ENCODE measurements at regions not wholly inside any gene's neighbourhood (a gene's known extent, or its start where the extent isn't known, plus 50 kb on each side); places are given as distances from the start of the nearest gene placed in this dataset.

GRCh38 chr1:55534565-55535121 is 319.5 kb upstream of the USP24 start (continued):
- TF ChIP-seq YY1 (IDR thresholded peaks at IDR 0.05; ENCODE audit: insufficient read depth, insufficient replicate concordance, low read depth, low read length) (no peak), ZNF782 (CRISPR knock-in tag; IDR thresholded peaks at IDR 0.05; ENCODE audit: borderline replicate concordance) (no peak), ARID5B (CRISPR knock-in tag; IDR thresholded peaks at IDR 0.05) (peak; percentile 59), DMTF1 (CRISPR knock-in tag; IDR thresholded peaks at IDR 0.05) (no peak), NCOA2 (CRISPR knock-in tag; IDR thresholded peaks at IDR 0.05) (peak; percentile 70), ZNF652 (CRISPR knock-in tag; IDR thresholded peaks at IDR 0.05; ENCODE audit: borderline replicate concordance, low read depth) (no peak), MED13 (CRISPR knock-in tag; IDR thresholded peaks at IDR 0.05) (no peak), AGO1 (IDR thresholded peaks at IDR 0.05; ENCODE audit: low read depth, low read length, poor library complexity, severe bottlenecking) (no peak), ZNF383 (CRISPR knock-in tag; IDR thresholded peaks at IDR 0.05; ENCODE audit: borderline replicate concordance) (no peak), SAFB2 (CRISPR knock-in tag; IDR thresholded peaks at IDR 0.05; ENCODE audit: borderline replicate concordance, low read depth) (no peak), SCMH1 (CRISPR knock-in tag; IDR thresholded peaks at IDR 0.05; ENCODE audit: borderline replicate concordance) (no peak), CENPT (CRISPR knock-in tag; IDR thresholded peaks at IDR 0.05; ENCODE audit: low read depth) (no peak), MAFK (conservative IDR thresholded peaks at IDR 0.05 in 1 of 2, IDR thresholded peaks at IDR 0.05 in 1 of 2; ENCODE audit: low read length in 2 of 2) (no peak), HNRNPK (IDR thresholded peaks at IDR 0.05; ENCODE audit: low read depth, low read length, poor library complexity, severe bottlenecking) (no peak), ZMYM4 (CRISPR knock-in tag; IDR thresholded peaks at IDR 0.05) (peak; percentile 68), DRAP1 (CRISPR knock-in tag; IDR thresholded peaks at IDR 0.05) (no peak), REXO4 (CRISPR knock-in tag; IDR thresholded peaks at IDR 0.05; ENCODE audit: borderline replicate concordance) (no peak), ZC3H4 (CRISPR knock-in tag; IDR thresholded peaks at IDR 0.05; ENCODE audit: borderline replicate concordance) (no peak), SSRP1 (CRISPR knock-in tag; IDR thresholded peaks at IDR 0.05) (no peak), ZNF263 (CRISPR knock-in tag; IDR thresholded peaks at IDR 0.05) (peak; percentile 55; the same call in 1 of the 2 replicates), ZFP37 (CRISPR knock-in tag; IDR thresholded peaks at IDR 0.05; ENCODE audit: borderline replicate concordance) (no peak), SIX1 (CRISPR knock-in tag; IDR thresholded peaks at IDR 0.05; ENCODE audit: borderline replicate concordance) (peak; percentile 86), ATF7 (IDR thresholded peaks at IDR 0.05) (no peak), ATF7 (CRISPR knock-in tag; IDR thresholded peaks at IDR 0.05) (no peak)
